ENCODE measurements at regions not wholly inside any gene's neighbourhood (a gene's known extent, or its start where the extent isn't known, plus 50 kb on each side); places are given as distances from the start of the nearest gene placed in this dataset.
A peak's percentile ranks its signal among the peaks of the same experiment; 100 is the strongest.

DNA sequence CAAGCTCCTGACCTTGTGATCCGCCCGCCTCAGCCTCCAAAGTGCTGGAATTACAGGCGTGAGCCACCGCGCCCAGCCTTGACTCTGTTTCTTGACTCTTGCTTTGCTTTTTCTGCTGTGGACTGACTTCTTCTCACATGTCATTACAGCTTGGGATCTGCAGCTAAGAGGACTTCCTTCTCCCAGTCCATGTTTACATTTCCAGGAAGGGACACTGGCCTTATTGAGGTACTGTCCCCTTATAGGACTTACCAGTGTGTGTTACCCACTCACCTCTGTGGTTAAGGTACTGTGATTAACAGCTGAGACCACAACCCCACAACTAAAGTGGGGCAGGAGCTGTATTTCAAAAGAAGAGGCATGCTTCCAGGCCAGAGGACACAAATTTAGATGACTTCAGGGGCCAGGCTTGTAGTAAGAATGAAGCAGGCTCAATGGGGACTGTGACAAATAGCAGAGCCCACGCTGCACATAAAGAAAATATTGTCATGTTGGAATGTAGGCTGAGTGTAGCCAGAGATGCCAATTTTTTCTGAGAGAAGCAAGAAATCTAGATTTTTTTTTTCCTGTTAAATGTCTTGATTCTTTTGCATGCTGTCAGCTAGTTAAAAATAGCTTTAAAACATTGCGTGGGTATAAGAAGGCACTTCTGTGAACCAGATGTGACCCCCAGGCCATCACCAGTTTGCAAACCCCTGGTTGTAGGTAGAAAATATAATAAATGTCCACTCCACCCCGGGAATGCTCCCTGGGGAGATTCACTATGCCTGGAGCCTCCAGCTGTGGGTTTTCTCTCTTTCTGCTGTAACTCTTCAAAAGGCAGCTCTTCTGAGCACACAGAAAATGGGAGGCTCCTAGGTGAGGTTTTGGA is 75.0 kb downstream of the PTPDC1 start:
- DNase-seq, result no peak

DNA sequence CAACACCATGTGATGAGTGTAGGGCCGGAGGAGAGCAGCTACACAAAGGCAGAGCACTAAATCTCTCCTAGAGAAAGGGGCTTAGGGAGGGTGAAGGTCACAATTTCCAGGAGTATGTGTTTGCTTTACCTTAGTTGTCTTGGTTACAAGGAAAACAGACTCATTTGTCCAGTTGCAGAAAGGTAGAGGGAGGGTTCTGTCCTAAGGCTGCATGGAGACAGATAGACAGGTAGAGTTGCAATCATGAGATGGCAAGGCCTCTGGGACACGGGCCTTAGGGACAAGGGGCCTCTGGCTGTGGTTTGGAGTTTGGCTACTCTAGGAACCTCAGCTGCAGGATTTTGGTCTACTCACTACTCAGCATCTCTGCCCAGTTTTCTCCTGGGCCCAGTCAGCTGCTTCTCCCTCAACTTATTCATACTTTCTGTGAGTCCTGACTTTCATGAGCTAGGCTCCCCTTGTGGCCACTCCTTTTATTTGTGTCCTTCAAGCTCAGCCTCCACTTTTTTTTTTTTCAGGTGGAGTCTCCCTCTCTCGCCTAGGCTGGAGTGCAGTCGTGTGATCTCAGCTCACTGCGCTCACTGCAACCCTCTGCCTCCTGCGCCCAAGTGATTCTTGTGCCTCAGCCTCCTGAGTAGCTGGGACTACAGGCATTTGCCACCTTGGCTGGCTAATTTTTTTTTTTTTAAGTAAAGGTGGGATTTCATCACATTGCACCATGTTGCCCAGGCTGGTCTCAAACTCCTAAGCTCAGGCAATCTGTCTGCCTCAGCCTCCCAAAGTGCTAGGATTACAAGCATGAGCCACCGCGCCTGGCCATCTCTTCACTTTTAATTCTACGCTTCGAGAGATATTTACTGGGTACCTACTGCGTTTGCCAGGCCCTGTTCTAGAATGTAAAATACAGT is 76.6 kb downstream of the PTPDC1 start:
- no peak for DNase-seq

DNA sequence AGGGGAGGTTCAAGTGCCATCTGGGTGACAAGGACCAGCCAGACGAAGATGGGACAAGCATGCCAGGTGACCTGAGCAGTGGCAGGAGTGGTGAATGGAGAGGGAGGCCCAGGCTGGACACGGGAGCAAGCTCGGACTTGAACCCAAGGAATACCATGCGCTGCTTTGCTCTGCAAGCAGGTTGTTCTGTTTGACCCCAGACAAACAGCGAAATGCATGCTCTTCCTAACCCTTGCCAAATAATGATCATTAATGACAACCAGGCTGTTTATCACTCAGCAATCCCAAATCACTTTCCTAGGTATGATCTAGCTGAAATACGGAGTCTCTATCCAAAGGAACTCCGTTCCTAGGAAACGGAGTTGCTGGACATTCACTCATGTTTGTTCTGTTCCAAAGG is 77.4 kb downstream of the PTPDC1 start:
- no peak for DNase-seq

DNA sequence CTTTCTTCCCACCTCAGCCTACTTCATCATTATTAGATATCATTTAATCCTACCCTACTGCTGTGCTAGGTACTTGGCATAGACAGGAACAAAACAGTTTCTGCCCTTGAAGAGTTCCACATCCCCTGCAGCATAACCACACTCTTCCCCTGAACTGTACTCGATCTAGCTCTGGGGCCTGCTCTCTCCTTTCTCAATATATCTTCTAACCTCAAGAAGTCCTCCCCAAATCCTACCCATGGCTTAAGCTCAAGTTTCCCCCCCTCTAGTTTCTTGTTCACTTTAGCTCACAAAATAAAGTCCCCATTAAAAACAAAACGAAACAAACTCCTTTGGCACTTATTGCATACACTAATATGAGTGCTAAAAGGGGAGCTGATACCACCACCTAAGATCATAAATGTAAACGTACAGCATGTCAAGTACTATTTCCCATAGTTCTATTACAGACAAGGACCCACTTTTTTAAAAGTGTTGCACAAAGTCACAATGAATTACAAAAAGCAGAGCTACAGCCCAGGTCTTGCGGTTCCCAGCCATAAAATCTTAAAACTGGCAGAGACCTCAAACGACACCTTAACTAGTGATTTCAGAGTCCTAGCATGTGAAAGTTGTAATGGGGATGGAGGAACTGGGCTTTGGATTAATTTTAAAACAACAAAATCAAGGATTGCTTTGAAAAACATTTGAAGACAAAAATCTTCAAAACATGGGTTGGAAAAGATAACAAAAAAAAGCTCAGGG is 80.7 kb downstream of the PTPDC1 start:
- DNase-seq, result no peak

DNA sequence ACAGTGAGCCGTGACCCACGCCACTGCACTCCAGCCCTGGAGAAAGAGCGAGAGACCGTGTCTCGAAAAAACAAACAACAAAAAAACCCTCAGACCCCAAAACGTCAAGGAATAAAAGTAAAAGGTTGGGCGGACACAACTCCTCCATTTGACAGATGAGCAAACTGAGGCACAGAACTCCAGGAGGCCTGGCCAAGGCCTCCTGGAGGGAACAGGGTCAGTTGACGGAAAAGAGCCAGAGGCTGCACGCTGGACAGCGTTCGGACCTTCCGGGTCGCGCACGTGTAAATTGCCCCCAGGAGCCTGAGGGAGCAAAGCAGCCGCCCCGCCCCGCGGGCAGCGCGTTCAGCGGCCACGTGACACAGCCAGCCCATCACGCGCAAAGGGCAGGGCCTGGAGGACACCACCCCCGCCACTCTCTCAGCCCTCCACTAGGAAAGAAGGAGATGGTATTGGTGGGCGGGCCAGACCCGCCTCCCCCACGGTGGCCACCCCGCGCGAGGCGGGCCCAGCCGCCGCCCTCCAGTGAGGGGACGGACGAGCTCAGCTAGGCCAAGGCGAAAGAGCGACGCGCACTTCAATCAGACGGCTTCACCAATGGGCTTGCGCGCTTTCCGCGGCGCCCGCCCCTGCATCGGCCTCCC is 81.5 kb downstream of the PTPDC1 start:
- peak; percentile 99 for DNase-seq

DNA sequence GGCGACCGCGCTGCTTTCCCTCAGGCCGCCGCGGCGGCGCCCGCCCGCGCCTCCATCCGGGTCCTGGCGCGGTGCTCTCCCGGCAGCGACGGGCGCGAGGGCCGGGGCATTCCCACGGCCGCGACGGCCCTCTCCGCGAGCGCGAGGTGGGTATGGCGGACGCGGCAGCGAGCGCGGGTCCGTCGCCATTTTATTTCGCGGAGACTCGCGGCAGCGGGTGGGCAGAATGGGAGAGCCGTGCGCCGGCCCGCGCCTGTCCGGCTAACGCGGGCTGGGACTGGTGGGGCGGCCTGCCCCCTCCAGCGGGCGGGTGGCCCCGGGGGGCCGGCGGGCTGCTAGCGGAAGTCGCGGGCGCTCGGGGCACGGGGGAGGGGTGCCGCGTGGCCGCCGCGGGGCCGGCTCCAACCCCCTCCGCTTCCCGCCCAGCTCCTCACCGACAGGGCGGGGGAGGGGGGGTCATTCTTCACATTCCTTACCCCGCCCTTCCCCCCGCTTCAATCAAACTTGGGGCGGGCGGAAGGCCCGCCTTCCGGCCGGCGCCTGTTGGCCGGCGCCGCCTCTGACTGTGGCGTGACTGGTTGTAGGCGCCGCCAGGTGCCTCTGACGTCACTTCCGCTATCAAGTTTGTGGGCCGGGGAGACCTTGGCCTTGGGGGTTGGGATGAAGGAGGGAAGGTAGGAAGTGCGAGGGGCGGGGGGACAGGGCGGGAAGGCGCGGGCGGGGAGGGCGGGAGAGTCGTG is 82.1 kb downstream of the PTPDC1 start:
- peak; percentile 98 for DNase-seq

DNA sequence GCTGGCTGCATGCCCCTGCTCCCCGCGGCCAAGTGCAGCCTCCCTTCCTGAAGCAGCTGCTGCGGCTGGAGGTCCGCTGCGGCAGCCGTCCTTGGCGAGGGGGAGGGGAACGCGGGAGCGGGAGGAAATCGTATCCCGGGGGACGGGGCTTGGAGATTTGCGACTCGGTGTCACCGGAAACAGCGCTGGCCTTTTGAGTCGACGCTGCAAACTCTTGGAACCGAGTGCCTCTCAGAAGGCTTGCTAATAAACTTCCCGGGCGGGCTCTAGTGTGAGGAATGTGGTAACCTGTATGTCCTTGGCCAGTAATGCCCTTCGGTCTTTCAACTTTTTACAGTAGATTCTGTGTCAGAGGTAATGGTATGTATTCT is 82.7 kb downstream of the PTPDC1 start:
- no peak for DNase-seq

DNA sequence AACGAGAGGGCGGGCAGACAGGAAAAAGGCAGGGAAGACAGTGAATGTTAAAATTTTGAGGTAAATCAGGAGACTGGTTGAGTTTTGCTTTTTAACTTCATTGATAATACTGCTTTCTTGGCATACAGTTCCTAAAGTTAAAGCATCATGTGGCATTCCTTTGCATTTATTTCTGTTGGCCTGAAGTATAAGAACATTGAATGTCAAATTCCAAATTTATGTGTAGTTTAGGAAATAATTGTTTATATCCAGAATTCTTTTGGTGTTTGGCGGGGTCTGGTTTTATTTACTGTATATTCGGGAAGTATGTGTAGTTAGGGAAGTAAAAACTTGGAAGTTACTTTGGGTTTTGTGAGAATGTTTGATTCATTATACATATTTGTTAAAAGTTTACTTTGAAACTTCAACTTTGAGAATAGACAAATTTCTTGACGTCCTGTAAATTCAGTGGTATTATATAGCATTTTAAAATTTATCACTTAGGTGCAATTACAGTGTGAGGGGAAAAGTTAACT is 83.2 kb downstream of the PTPDC1 start:
- DNase-seq, result no peak

DNA sequence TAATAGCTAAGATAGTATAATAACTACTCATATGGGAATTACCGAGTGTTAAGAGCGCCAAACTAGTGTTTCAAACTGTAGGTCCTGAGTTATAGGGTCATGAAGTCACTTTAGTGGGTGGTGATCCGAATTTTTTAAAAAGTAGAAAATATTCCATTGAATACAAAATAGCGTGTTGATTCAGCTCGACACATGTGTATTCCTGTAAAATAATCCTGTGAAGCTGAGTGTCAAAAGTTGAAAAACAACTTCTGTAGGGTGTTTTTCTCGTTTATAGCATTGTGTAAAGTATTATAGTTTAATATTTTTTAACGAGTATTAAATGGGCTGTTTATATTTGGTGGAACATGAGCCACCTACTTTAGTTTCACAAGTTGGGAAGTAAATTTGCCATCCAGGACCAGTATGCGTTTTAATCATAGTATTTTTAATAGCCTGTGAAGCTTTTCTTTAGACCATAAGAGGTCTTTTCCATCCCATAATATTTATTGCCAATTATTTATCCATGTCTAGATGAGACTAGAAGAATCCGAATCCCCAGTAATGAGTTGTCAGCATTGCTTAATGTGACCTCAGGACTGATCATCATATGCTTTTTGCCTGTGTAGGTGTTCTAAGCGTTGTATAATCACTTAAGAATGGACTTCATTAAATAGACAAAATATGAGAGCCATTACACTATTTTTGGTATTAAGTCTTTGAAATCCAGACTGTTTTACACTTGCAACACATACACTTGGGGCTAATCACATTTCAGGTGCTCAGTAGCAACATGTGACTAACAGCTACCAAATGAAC is 84.1 kb downstream of the PTPDC1 start:
- no peak for DNase-seq

DNA sequence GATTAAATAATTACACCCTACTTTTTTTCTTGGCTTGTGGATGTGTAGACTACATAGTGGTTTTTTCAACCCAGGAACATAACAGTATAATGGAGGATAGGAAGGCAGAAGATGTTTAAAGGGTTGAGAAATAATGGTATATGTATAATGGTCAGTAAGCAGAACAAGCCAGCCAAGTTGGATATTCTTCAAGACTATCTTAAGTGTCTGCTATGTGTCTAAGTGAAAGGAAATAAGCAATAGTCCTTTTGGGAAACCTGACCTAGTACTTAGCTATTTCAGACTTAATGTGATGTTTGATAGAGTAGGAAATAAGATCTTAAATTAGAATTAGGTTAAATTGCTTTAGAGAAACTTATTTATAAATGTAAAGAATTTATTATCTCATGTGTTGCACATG is 85.7 kb downstream of the PTPDC1 start:
- no peak for DNase-seq

DNA sequence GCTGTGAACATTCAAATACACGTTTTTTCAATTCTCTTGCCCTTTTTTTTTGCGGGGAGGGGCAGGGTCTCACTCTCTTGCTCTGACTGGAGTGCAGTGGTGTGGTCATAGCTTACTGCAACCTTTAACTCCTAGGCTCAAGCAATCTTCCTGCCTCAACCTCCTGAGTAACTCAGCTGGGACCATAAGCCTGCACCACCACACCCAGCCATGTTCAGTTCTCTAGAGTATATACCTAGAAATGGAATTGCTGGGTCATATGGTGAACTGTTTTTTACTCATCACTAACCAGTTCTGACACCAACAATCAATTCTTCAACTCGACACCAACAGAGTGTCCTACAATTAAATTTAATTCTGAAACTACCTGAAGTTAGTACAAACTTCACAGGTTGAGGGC is 85.5 kb upstream of the ZNF169 start:
- no peak for DNase-seq

DNA sequence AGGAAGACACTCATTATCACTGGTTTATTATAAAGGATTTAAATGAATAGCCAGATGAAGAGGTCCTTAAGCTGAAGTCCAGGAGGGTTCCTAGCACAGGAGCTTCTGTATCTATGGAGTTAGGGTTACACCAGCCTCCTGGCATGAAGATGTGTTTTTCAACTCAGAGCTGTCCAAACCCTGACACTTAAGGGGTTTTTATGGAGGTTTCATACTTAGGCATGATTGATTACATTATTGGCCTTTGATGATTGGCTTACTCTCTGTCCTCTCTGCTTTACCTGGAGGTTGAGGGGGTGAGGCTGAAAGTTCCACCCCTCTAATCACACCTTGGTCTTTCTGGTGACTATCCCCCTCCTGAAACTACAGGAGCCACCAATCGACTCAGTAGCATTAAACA is 84.9 kb upstream of the ZNF169 start:
- DNase-seq, result no peak

DNA sequence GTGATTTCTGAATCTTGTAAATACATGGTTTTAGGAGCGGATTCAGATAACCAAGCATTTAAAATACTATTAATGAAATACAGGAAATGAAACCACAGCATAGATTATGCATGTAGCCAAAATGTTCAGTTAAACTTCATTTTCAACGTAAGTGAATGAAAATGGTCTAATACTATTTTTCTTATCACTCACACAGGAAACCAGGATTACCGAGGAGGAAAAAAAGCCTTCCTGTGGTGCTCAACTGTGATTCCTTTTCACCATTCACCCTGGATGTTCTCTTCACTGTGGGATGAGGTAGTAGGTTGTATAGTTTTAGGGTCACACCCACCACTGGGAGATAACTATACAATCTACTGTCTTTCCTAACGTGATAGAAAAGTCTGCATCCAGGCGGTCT is 83.4 kb upstream of the ZNF169 start:
- DNase-seq, result no peak

DNA sequence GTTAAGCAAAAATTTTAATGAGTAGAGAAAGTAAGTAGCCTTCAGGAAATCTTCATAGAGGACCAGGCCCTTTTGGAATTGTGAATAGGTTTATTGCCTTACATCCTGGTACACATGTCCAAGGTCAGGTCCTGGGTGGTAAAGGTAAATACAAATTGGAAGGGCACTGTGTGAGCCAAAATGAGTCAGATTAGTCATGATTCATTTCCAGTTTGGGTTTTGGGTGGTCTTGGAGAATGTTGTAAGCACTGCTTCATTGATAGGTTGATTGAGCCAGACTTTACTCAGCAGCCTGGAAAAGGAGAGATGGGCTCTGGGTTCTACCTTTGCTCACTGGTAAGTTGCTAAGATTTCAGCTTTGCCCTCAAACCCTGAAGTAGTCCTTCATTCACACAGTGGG is 82.5 kb upstream of the ZNF169 start:
- no peak for DNase-seq

DNA sequence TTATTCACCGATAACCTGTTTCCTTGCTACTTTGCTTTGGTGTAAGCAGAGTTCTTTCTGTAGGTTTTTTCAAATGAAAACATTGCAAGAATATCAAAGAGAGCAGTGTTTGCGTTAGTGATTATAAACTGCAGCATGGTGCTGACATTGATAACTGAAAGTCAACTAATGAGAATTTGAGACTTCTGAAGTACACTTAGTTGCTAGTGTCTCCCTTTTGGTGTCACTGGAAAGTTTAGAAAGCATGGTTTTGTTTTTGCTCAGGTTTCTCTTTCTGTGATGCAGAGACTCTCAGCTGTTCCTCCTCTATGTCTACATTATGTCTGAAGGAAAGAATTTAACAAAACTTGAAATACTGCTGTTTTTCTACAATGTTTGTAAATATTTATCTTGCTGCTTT is 80.2 kb upstream of the ZNF169 start:
- no peak for DNase-seq

DNA sequence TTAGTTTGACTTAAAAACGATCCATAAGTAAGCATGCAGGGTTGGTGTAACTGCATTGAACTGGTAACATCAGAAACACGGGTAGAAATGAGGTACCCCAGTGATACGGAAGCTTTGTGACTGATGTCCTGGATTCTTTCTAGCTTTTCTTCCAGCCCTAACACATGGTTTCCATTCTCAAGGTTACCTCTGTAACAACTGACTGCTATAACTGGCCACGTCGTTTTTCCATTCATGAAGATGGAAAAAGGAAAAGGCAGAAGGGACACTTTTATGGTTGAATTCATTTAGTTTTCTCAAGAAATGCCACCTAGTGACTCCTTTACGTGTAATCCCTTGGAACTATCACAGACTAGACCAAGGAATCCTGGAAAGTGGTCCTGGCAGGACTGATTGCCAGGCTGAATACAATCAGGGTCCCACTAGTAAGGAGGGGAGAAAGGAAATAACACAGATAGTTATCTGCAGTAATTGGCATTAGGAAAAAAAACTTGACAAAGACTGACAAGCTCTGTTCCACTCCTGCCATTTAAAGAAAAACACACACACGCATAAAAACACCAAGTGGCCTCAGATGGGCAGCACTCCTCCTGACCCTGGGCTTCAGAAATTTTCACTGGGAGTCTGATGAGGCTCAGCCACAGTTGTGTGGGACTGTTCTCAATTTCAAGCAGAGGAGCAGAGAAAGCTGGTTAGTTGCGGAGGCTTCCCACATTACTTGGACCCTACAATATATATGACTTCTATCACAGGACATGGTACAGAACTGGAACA is 77.5 kb upstream of the ZNF169 start:
- no peak for DNase-seq

DNA sequence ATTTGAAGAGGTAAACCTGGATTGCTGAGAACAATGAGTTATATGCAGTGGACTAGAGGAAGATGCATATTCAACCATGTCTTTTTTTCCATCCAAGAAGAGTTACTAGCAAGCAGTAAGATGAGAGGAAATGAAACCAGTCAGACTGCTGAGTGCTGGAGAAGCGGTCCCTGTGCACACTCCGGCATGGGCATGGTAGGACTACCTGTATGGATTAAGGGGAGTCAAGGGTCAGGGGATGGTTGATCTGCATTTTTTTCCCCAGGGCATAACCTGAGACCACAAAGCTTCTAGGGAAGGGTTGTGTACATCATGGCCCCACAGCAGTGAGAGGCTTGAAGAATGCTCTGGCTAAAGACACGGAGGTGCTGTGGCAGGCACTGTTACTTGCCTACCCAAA is 76.6 kb upstream of the ZNF169 start:
- no peak for DNase-seq

DNA sequence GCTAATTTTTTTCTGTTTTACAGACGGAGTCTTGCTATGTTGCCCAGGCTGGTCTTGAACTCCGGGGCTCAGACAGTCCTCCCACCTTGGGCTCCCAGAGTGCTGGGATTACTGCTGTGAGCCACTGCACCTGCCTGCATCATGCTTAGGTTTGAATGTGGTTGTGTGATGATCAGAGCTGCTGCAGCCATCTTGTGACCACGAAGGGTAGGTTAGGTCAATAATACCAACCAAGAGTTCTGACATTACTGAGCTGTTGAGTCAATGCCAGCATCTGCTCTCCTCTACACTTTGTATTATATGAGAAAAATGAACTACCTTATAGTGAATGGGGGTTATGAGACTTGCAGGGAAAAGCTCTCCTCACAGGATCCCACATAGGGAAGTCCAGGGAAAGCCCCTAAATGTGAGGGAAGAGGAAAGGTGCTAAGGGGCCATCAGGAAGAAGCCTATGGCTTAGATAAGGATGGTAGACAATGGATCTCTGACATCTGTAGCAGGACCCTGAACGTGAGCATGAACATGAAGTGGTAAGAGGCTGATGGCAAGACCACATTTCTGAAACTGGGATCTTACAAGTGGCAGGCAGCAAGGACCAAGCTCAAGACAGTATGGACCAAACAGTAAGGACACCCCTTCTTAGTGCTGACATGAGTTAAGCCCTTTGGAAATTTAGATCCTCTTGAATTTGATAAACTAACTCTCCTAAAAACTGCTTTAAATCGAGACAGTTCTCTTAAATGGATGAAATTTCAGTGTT is 75.7 kb upstream of the ZNF169 start:
- DNase-seq, result no peak

DNA sequence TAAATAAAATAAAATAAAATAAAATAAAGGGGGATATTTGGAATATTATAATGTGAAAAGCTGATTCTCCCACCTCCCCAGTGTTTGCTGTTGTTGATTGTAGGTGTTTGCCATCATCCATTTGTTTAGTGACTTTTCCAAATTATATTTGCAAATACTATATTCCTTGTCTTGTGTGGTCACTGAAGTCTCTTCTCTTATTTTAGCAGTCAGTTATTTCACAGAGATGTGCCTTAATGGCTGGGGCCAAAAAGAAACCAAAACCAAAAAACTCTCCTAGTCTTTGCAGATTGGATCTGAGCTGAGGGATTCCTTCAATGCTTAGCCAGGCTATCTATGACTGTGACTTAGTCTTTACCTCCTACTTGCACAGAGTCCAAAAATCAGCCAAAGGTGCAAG is 70.9 kb upstream of the ZNF169 start:
- no peak for DNase-seq
